Head of caudate nucleus (tissue), 42 donors: ENCODE measurements at regions not wholly inside any gene's neighbourhood (a gene's known extent, or its start where the extent isn't known, plus 50 kb on each side); places are given as distances from the start of the nearest gene placed in this dataset.
"Not testable (repeated sequence)": the region's sequence is repeated elsewhere in the genome, so short reads cannot be mapped to it uniquely, and the experiment has no call there.

ENCODE experiments used
- DNase-seq, 42 donors: peaks; one replicate each; pipeline versions ENCODE4 v3.0.0 to v3.0.0-alpha.2; 2020 to 2021; ENCODE audit warnings: mixed read lengths in 7 of 42
- intact Hi-C: fragments of 100-400 bp; cut with DNase I; formaldehyde crosslinking; loops from one replicate; pipeline ENCODE4 v1.15.0; 2022

DNA sequence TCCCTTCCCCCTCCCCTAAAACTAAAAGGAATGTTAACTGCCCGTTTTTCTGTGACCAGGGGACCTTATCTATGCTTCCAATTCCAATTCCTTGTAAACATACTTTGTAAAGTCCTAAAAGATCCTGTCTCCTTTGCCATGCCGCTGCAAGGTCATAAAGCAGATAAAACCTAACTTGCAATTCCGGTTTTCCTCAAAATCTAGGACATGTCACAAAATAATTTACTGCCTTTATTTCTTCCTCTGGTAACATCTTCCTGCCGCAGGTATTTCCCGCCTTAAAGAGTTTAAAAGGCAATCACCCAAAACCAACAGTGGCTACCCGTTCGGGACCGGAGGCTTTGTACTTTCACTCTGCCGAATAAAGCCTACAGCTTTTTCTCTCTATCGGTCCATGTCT is 1248.6 kb upstream of the CDH9 start:
- DNase-seq, intact Hi-C loops: not testable (repeated sequence)

DNA sequence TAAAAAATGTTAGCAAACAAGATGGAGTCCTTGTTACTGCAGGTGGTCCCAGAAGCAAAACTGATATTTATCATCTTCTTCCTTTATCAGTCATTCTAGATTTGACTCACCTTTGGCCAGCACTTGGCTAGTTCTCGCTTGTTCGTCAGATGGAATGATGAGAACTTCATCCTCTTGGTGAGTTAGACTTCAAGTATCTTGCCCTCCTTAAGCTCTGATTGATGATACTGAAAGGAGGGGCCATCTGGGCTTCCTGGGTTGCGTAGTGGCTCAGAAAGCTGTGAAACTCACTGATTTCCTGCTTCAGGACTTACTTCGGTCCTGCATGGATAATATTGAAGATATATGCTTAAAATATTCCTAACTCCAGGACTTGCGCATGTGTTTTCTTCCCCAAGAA is 1248.2 kb upstream of the CDH9 start:
- intact Hi-C loops, result no loop called here
- DNase-seq, result no peak

DNA sequence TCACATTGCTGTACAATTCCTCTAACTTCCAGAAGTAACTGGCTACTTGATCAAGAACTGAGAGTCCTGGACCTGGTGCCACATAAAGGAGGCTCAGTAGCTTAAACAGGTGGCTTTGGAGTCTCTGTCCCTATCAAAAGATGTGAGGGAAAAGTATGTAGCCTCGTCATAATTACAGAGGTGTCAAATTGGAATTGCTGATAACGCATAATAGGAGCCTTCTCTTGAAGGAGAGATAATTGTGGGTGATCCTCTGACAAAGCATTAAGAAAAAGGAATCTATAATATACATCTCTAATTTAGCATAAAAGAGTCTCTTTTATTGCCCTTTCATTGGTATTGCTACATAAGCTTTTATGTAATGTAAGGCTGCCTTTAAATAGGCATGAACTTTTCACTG is 1246.4 kb upstream of the CDH9 start:
- no peak for DNase-seq
- intact Hi-C loops, result no loop called here

DNA sequence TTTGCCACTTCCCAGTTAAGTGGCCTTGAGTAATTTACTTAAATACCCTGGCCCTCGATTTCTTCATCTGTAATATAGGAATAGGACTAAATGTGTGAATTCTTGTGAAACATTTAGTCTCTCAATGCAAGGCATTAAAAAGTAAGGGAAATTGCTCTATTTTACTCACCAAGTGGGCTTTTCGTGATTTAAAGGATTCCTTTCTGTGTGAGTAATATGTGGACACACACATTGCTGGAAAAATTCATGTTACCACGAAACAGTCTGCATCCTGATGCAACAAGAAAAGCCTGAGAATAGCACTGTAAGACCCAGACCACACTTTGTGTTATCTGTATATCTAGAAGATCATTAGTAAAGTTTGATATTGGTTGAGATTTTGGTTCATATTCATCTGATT is 1243.0 kb upstream of the CDH9 start:
- intact Hi-C loops, result no loop called here

DNA sequence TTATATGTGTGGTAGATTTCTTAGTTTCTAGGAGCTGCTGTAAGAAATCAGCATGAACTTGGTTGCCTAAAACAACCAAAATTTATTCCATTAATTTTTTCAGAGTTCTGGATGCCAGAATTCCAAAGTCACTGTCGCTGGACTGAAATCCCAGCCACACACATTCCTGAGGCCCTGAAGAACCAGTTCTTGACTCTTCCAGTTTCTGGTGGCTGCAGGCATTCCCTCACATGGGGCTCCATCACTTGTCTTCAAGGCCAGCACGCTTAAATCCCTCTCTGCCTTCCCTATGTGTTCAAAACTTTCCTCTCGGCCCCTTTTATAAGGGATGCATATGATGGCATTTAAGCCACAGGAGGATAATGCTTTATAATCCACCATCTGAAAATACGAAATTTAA is 1237.5 kb upstream of the CDH9 start:
- DNase-seq, result no peak
- intact Hi-C loops, result no loop called here

More for the DNA sequence above, 1243.0 kb upstream of the CDH9 start:
- DNase-seq, result no peak

DNA sequence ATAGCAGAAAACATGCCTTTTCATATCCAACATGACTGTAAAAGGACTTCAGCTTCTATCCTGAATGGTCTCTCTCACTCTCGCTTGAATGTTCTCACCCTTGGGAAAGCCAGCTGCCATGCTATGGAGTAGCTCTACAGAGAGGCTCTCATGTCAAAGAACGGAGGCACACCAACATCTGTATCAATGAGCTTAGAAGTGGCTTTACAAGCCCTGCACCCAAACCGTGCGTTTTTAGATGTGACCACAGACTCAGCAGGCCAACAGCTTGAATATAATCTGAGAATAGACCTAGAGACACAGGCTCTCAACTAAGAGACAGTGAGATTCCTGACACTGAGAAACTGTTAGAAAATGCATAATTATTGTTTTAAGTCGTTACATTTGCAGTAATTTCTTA is 1231.6 kb upstream of the CDH9 start:
- intact Hi-C loops, result no loop called here
- no peak for DNase-seq

DNA sequence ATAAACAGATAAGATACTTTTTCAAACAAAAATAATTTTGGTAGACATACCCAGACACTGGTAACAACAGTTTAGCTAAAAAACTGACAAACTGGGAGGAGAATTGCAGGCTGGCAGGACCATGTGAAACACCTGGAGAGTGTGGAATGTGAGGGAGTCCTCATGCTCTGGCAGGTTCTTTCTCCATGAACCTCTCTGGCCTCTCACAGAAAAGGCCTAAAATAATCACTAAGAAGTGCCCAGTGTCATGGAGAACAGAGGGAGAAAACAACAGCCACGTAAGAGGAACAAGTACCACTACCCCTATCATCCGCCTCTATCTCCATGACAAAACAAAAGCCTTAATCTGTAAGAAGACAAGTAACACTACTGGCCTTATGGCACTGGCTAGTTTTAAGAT is 1227.5 kb upstream of the CDH9 start:
- DNase-seq, result no peak
- intact Hi-C loops, result no loop called here

DNA sequence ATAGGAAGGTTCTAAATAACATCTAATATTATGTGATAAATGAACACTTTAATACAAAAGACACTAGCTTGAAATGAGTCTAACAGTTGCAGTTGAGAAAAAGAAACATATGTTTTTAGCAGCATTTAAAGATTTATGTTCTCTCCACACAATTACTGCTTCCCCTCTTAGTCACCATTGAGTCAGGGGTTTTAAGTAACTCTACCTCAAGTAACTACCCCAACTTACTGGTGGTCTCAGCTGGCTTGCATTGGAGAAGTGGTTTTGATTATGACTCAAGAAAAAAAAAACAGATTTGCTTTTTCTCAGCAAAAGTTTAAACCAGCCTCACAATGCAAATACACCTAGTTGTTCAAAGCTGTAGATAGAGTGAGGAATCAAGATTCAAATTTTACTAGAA is 1216.5 kb upstream of the CDH9 start:
- intact Hi-C loops, result no loop called here

DNA sequence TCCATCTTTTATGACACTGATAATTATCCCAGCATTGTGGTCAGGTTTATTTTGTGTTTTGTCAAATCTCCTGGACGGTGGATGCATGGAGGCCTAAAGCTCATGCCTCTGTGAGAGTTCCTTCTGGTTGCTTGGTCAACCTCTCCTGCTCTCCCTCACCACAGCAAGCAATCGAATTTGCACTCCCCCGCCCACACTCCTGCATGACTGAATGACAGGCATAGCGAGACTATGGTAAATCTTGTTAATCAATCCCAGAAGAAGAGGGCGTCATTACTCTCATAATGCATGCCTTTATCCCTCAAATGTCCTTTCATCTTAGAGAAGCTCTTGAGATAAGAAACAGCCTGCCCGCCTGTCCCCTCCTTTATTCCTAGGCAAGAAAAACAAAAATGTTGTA is 1215.0 kb upstream of the CDH9 start:
- DNase-seq, result no peak
- intact Hi-C loops, result no loop called here

More for the DNA sequence above, 1216.5 kb upstream of the CDH9 start:
- DNase-seq, result no peak

DNA sequence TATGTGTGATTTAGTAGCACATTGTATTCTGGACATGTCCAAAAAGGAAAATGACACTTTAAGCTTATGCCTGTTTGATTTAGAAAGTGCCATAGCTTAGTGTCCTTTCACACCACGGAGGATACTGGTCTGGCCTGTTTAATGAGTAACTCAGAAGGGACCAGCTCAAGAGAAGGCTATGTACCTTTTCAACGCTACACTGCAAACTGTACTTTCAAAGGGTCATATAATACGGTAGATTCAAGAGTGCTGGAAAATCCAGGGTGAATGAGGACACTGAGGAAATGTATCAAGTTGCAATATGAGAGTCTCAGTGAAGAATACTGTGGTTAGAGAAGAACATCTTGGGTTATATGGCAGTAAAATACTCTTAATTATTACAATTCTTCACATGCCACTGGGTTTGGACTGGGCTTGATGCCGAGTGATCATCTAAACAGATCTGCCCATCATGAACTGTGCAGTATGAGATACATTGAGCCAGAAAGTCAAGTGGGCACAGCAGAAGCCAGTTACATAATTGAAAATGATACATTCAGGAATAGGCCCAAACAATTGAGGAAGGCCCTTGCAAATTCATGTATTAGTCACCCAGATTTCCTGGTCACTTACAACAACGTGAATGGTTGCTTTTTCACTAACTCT is 1211.5 kb upstream of the CDH9 start:
- intact Hi-C loops, result no loop called here
- DNase-seq, result no peak

DNA sequence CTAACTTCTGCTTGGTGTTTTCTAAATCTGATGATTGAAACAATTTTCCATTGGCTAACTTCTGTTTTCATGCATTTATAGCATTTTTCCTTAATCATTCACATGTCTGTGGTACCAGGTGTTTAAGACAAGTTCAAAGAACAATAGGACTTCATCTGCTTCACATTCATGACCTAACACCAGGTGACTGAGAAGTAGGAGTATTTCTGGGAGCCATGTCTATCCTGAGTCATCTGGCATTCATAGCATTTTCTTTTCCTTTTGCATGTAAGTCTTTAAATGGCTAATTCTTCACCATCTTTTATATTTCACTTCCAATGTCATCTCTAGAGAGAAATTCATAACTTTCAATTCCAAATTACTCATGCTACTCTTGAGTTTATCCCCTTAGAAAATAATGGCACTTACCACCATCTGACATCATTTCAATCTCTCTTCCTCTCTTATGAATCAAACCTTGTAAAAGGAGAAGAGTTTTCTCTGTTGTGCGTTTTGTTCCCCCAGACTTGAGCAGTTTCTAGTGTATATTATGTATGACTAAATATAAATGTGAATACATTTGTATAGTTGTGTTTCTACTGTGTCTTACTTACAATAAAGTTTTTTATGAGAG is 1196.1 kb upstream of the CDH9 start:
- DNase-seq, result no peak
- intact Hi-C loops, result no loop called here

DNA sequence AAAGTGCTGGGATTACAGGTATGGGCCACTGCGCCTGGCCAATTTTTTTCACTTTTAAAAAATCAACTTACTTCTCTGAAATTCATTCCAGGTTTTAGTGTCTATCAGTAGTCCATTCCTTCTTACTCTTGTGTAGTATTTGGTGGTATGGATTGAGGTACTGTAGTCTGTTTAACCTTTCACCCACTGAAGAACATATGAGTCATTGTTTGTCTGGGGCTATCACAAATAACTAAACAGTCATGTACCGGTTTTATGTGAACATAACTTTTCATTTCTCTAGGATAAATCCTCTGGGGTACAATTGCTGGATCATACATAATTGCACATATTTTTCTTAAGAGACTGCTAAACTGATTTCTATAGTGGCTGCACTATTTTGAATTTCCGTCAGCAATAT is 1188.0 kb upstream of the CDH9 start:
- intact Hi-C loops, result no loop called here
- no peak for DNase-seq

DNA sequence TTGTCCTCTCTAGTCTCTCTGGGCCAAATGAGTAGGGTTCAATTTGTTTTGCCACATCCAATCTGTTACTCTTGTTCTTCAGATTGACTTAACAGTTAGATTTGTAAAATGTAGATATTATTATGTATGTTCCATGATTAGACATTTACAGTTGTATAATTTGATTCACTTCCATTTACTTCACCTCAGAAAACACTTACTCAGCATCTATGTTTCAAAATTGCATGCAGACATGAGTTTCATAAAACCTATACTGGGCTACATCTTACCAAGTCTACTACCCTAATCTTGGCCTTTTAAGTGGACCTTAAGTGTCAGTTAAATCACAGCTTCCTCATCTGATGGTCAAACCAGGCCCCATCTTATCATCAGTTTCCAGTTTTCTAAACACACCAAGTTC is 1181.2 kb upstream of the CDH9 start:
- no peak for DNase-seq
- intact Hi-C loops, result no loop called here

DNA sequence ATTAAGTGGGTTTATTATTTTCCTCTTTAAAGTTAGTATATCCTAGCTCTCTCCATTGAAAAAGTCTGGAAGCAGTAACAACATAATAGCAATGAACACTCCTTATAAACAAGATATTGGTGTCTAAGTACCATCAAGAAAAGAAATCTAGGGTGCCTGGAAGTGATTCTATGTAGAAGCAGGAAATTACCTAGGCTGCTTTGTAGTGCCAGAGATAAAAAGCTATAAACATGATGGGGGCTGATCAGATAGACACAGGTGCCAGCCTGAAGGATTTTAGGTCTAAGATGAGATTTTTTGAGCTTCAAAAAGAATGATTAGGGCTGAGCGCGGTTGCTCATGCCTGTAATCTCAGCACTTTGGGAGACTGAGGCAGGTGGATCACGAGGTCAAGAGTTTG is 1179.3 kb upstream of the CDH9 start:
- intact Hi-C loops, result no loop called here
- no peak for DNase-seq

DNA sequence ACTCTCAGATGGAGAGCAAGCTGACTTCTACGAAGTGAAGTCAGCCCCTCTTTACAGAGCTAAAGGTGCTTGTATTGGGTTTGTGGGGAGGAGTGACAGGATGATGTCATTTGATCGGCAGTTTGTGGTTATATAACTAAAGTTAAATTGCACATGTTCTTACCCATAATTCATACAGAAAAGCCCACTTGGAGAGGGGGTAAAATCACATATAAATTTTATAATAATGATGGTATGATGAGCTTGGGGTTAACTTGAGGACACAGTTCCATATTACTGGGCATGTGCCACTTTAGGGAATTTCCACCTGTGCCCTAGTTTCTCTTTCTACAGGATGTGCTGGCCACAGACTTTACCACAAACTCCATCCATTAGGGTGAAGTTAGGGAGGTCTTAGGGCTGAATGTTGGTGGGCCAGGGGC is 1178.6 kb upstream of the CDH9 start:
- intact Hi-C loops, result no loop called here
- DNase-seq, result no peak

DNA sequence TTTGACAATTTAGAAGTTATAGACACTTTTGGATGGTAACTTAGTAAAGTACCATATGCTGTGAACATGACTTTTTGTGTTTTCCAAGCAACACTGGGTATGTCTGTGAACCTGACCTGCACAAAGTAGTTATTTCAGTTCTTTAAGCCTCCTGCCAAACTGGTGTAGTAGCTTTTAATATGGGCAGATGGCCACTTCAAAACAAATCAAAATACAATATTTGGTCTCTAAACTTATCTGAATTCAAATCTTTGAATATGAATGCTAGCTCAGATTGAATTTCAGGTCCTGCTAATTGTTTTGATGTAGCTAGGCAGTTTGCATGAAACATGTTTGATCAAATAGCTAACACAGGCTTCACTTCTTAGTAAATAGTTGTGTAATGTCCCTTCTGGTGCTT is 1176.7 kb upstream of the CDH9 start:
- no peak for DNase-seq
- intact Hi-C loops, result no loop called here

DNA sequence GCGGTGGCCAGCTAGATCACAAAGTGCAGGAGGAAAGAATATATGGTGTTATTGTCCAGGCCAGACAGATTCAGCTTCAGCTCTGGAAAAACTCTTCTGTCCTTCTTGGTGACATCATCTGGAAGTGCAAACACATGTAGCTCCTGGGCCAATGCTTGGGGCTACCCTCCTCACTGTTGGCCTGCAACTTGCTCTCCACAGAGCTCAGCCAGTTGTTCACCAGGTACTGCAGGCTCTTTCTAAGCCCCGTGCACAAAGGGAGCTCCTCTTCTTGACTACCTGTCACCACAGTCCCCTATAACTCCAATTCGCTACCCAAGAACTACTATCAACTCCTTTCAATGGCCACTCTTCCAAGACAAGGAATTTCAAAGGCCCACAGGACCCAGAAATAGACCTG is 1175.9 kb upstream of the CDH9 start:
- intact Hi-C loops, result no loop called here
- no peak for DNase-seq

DNA sequence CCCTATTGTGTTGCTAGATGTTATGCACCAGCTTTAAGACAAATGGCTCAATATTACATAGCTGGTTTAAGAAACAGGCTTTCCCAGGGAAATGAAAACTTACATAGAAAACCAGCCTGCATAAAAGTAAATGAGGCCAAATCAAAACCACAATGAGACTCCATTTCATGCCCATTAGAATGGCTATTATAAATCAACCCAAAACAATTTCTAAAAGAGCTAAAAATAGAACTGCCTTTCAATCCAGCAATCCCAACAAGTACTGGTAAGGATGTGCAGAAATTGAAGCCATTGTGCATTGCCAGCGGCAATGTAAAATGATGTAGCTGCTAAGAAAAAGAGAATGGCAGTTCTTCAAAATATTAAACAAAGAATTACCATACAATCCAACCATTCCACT is 1170.0 kb upstream of the CDH9 start:
- DNase-seq, result no peak
- intact Hi-C loops, result no loop called here

DNA sequence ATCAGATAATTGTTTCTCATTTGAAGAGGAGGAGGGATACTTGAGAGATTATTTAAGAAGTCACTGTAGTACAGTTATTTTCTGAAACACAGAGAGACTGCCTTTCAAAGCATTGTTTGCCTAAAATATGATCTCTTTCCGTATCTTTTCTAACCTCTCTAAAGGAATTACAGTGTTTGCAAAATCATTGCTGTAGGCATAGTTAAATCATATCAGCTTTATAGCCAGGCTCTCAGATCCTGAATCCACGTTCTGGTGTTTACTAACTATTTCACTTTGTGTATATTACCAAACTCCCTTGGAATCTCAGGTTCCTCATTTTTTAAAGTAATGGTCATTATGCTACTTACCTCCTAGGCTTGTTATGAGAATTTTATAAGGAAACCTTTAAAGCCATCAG is 1151.6 kb upstream of the CDH9 start:
- intact Hi-C loops, result no loop called here
- no peak for DNase-seq

DNA sequence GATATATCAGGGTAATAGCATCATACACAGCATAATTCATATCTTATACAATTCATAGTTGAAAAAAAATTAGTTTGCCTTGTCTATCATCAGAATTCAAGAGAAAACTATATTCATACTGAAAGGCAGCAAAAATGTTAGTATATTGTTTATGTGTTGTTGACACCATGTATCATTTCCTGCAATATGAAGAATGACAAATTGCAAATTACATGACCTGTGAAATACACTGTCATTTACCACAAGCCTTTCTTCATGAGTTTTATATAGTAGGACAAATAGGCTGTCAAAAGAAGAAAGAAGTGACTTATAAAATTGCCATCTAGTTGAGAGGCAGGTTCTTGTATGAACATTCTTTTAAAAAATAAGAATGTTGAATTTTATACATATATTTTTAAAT is 1136.3 kb upstream of the CDH9 start:
- intact Hi-C loops, result no loop called here
- DNase-seq, result no peak

DNA sequence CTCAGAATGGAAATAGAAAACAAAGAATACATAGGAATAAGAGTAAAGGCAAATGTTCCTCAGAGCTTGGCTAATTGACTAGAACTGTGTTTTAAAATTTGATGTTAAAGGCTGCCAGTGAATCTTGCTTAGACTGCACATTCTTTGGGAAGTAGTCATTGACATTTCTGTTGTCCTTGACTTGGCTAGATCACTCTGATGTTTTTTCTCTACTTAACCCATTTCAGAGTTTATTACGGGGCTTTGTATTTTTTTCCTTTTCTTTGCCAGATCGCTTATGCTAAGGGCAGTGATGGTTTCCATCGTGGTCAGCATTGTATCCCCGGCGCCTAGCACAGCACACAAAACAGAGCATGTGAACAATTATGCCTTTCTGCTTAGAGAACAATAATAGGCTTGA is 1126.7 kb upstream of the CDH9 start:
- intact Hi-C loops, result no loop called here

DNA sequence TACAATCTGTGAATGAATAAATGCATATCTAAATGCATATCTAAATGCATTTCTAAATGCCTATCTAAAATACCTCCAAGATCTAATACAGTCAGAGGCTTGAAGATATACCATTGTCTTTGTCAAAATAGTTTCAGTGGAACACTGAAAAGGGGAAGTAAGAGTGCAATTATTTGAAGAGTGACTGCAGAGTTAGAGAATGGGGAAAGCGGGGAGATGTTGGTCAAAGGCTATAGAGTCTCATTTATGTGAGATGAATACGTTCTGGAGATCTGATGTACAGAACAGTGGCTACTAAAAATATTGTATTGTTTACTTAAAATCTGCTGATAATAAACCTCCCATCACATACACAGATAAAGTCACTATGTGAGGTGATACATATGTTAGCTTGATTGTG is 1126.2 kb upstream of the CDH9 start:
- intact Hi-C loops, result no loop called here
- no peak for DNase-seq

More for the DNA sequence above, 1126.7 kb upstream of the CDH9 start:
- DNase-seq, result peak in 8 of 42 donors; percentile 7 to 26 (median 18)
